ENCODE measurements at regions not wholly inside any gene's neighbourhood (a gene's known extent, or its start where the extent isn't known, plus 50 kb on each side); places are given as distances from the start of the nearest gene placed in this dataset.

GRCh38 chr13:90867336-90867683 is 480.2 kb upstream of the MIR17HG start:
- H2BK5ac ChIP-seq (ENCODE audit: low read depth, low read length, poor library complexity, severe bottlenecking) = no peak overlapping the region
- H3K9me1 ChIP-seq (ENCODE audit: insufficient read depth, low read length) = no peaks in the 10 kb centered on the region
- BruUV-seq (replicated peaks) = no TSS peak
- no peaks in the 10 kb centered on the region for H3K36me3 ChIP-seq (ENCODE audit: control insufficient read depth, insufficient read depth, low read length)
- no peak overlapping the region for H3K23ac ChIP-seq (ENCODE audit: low read depth, low read length)
- H2BK20ac ChIP-seq (ENCODE audit: low read depth, low read length) = no peak overlapping the region
- CTCF ChIA-PET = interaction anchor here (1.2 to 1.7 kb wide), 2 partner anchors 10 to 20 kb away, joined by 3 to 4 read pairs; no protein-coding TSS in a partner anchor
- ATAC-seq (ENCODE audit: low read depth) (peak; percentile 75), DNase-seq (peak; percentile 27)
- H4K8ac ChIP-seq (ENCODE audit: low read depth in 2 of 2, low read length in 2 of 2) = no peak overlapping the region
- H3K4me1 ChIP-seq (ENCODE audit: control insufficient read depth, insufficient read depth, low read length) = no peaks in the 10 kb centered on the region
- intact Hi-C loops (cut with micrococcal nuclease) (loop anchor here (5.0 kb wide), 1 partner anchor 1170 kb away; no protein-coding TSS in a partner anchor), in situ Hi-C loops (cut with MboI; ENCODE audit: low sequenced_read_pairs) (no loop called here), dilution Hi-C loops (cut with HindIII; ENCODE audit: low sequenced_read_pairs, unreplicated experiment) (no loop called here)
- no CpG with 5 or more reads among the region's 4 CpGs for WGBS, 2 experiments (ENCODE audit: extremely low coverage in 2 of 2, insufficient read length in 1 of 2)
- H3K4me2 ChIP-seq (ENCODE audit: low read depth, low read length) = no peak overlapping the region
- H2AK5ac ChIP-seq (ENCODE audit: low read depth, low read length) = no peak overlapping the region
- H4K91ac ChIP-seq (ENCODE audit: insufficient read depth, low read depth, low read length) = no peak overlapping the region
- no peaks in the 10 kb centered on the region for H3K79me1 ChIP-seq (ENCODE audit: low read depth in 1 of 2, low read length in 2 of 2)
- no peak overlapping the region for H2AK9ac ChIP-seq (replicated peaks; ENCODE audit: low read depth, low read length, poor library complexity)
- H3K18ac ChIP-seq (ENCODE audit: low read depth, low read length) = no peak overlapping the region
- H3K56ac ChIP-seq (ENCODE audit: extremely low read depth, insufficient read depth, low read length) = no peak overlapping the region
- TF ChIP-seq RFX5 (IDR thresholded peaks at IDR 0.05; ENCODE audit: low read depth, low read length) = no peak
- TF ChIP-seq RAD21 (IDR thresholded peaks at IDR 0.05; ENCODE audit: low read length) = peak; percentile 68
- TF ChIP-seq BHLHE40 (IDR thresholded peaks at IDR 0.05; ENCODE audit: low read depth, low read length) = no peak
- TF ChIP-seq SMC3 (IDR thresholded peaks at IDR 0.05; ENCODE audit: low read depth, low read length) = peak; percentile 47
- no peak for TF ChIP-seq POLR2A (IDR thresholded peaks at IDR 0.05; ENCODE audit: low read depth, low read length)
- peak; percentile 67 for TF ChIP-seq CTCF (conservative IDR thresholded peaks at IDR 0.05; ENCODE audit: low read depth, low read length)
- TF ChIP-seq RCOR1 (IDR thresholded peaks at IDR 0.05; ENCODE audit: insufficient replicate concordance, low read length) = no peak
- H3K27ac ChIP-seq (ENCODE audit: insufficient read depth, low read length) = no peak overlapping the region
- POLR2A ChIA-PET (ENCODE audit: unreplicated experiment) = interaction anchor here (0.6 kb wide), 1 partner anchor 1048 kb away, joined by 3 read pairs; no protein-coding TSS in a partner anchor
- H3K9ac ChIP-seq (ENCODE audit: low read depth, low read length) = no peak overlapping the region
- H4K20me1 ChIP-seq (ENCODE audit: insufficient read depth, low read length) = no peaks in the 10 kb centered on the region
- no peaks in the 10 kb centered on the region for H3K27me3 ChIP-seq (ENCODE audit: control insufficient read depth, insufficient read depth, low read length)
- no peak overlapping the region for H3K4me3 ChIP-seq (ENCODE audit: insufficient read depth, low read depth, low read length)
- no peak overlapping the region for H3K4ac ChIP-seq (ENCODE audit: low read depth, low read length)
- H2BK120ac ChIP-seq (ENCODE audit: low read depth, low read length) = no peak overlapping the region
- H3K14ac ChIP-seq (replicated peaks; ENCODE audit: low read depth, low read length) = no peak overlapping the region
- H4K5ac ChIP-seq (ENCODE audit: low read depth, low read length) = no peak overlapping the region
- H3K9me3 ChIP-seq (ENCODE audit: control insufficient read depth, insufficient read depth, low read length) = no peaks in the 10 kb centered on the region
- no peak overlapping the region for H2BK15ac ChIP-seq (ENCODE audit: low read depth, low read length)
- no peak overlapping the region for H2AFZ ChIP-seq (replicated peaks; ENCODE audit: low read length, poor library complexity)

Measured in IMR-90 (cell line).